ENCODE measurements at regions not wholly inside any gene's neighbourhood (a gene's known extent, or its start where the extent isn't known, plus 50 kb on each side); places are given as distances from the start of the nearest gene placed in this dataset.

GRCh38 chrX:39842281-39842973 is 255.3 kb downstream of the BCOR start:
- DNase-seq, result no peak

- no peak for DNase-seq
Observed at GRCh38 chrX:39843318-39843717, 254.4 kb downstream of the BCOR start.

- peak; percentile 50 to 74 for DNase-seq
Observed at GRCh38 chrX:39845233-39845632, 252.5 kb downstream of the BCOR start.

GRCh38 chrX:39846460-39846859 is 251.3 kb downstream of the BCOR start:
- no peak for DNase-seq

- no peak for DNase-seq
Observed at GRCh38 chrX:39848243-39848642, 249.5 kb downstream of the BCOR start.

GRCh38 chrX:39848900-39849299 is 248.9 kb downstream of the BCOR start:
- DNase-seq, result no peak

- DNase-seq, result no peak
Observed at GRCh38 chrX:39850209-39850608, 247.5 kb downstream of the BCOR start.

- no peak for DNase-seq
Observed at GRCh38 chrX:39850630-39851152, 247.1 kb downstream of the BCOR start.

GRCh38 chrX:39851745-39852455 is 245.9 kb downstream of the BCOR start:
- peak in 1 of 2 experiments; percentile 23 for DNase-seq

- DNase-seq, result no peak
Observed at GRCh38 chrX:39852491-39852890, 245.3 kb downstream of the BCOR start.

GRCh38 chrX:39853417-39854030 is 244.2 kb downstream of the BCOR start:
- no peak for DNase-seq

GRCh38 chrX:39854772-39855747 is 242.7 kb downstream of the BCOR start:
- DNase-seq, result no peak

- peak in 1 of 2 experiments; percentile 25 for DNase-seq
Observed at GRCh38 chrX:39855748-39856129, 242.0 kb downstream of the BCOR start.

GRCh38 chrX:39856472-39857121 is 241.2 kb downstream of the BCOR start:
- DNase-seq, result no peak

GRCh38 chrX:39857780-39858179 is 240.0 kb downstream of the BCOR start:
- DNase-seq, result no peak

- peak; percentile 26 to 58 for DNase-seq
Observed at GRCh38 chrX:39859991-39860861, 237.5 kb downstream of the BCOR start.

- DNase-seq, result no peak
Observed at GRCh38 chrX:39862963-39863362, 234.8 kb downstream of the BCOR start.

- DNase-seq, result peak in 1 of 2 experiments; percentile 15
Observed at GRCh38 chrX:39866229-39866628, 231.5 kb downstream of the BCOR start.

GRCh38 chrX:39869846-39870601 is 227.7 kb downstream of the BCOR start:
- no peak for DNase-seq

GRCh38 chrX:39871648-39872047 is 226.1 kb downstream of the BCOR start:
- no peak for DNase-seq

Data from NCI-H526 (cell line).